Stimulated activated effector memory CD8-positive, alpha-beta T cell treated with anti-CD3 and anti-CD28 coated beads, Interleukin-12 subunit alpha, Interleukin-12 subunit beta, amount 100 ng/mL, for 72 hours (primary cell): ENCODE measurements at regions not wholly inside any gene's neighbourhood (a gene's known extent, or its start where the extent isn't known, plus 50 kb on each side); places are given as distances from the start of the nearest gene placed in this dataset.
"Not testable (repeated sequence)": the region's sequence is repeated elsewhere in the genome, so short reads cannot be mapped to it uniquely, and the experiment has no call there.

ENCODE experiments used
- ATAC-seq: fragments of 150-1000 bp; cut with Tn5 transposase; 2 replicates; pipeline ENCODE4 v1.10.0; 2021
- DNase-seq, 2 donors: peaks; one replicate each; pipeline ENCODE4 v3.0.0; 2021 to 2022; ENCODE audit warnings: low spot score in 2 of 2
- H3K27ac Mint-ChIP-seq: one replicate; pipeline ENCODE4 v1.8.0; 2022; ENCODE audit warnings: mild to moderate bottlenecking, mixed read lengths
- H3K36me3 Mint-ChIP-seq: one replicate; pipeline ENCODE4 v1.8.0; 2022; ENCODE audit warnings: mild to moderate bottlenecking, mixed read lengths
- H3K4me1 Mint-ChIP-seq: one replicate; pipeline ENCODE4 v1.8.0; 2022; ENCODE audit warnings: mixed read lengths
- H3K4me3 Mint-ChIP-seq: one replicate; pipeline ENCODE4 v1.8.0; 2022; ENCODE audit warnings: mild to moderate bottlenecking, mixed read lengths
- H3K9me3 Mint-ChIP-seq: one replicate; pipeline ENCODE4 v1.8.0; 2022; ENCODE audit warnings: mixed read lengths

- H3K27ac Mint-ChIP-seq = no peak overlapping the region
- DNase-seq (peak in 1 of 2 donors; percentile 59), ATAC-seq (peak; percentile 24)
- no peaks in the 10 kb centered on the region for H3K9me3 Mint-ChIP-seq
- peaks cover 15% of the 10 kb centered on the region for H3K4me1 Mint-ChIP-seq
- peaks cover 18% of the 10 kb centered on the region for H3K36me3 Mint-ChIP-seq
- H3K4me3 Mint-ChIP-seq = no peak overlapping the region
These were observed 96.2 kb upstream of the BTN3A2 start for GRCh38 chr6:26268659-26269402.

DNA sequence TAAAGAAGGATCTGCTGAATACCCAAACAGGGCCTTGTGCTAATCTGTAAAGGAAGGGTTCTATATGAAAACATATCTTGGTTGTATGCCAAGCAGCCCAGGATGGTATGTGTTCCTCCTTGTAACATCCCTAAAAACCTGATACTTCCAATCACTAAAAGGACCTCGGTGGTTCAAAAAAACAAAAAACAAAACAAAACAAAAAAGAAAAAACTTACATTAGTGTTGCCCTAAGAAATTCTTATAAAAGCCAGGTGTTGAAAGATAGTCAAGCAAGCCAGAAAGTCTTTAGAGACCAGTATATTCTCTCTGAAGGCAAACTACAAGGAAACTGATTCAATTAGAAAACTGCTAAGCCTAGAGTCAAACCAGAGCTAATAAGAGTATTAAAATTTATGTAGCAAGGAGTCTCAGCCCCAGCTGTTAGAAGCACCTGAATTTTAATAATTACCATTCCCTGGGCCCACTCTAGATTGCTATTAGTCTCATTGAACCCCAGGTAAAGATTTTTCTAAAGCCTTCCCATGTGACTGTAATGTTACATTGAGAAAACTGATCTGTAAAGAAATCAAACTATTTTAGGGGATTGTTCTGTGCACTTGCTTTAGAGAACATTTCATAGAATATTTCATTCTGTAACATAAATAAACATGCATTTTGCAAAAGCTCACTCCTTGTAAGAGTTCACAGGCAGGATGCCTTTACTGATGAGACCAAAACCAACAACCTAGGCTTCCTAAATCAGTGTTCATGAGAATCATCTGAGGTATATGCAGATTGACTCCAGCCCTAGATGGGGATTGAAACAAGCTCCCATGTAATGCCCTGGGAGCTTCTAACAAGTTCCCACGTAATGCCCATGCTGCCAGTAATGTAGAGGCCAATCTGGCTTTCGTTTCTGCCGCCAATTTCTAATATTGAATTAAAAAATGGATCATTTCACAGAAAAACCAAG, 95.2 kb upstream of the BTN3A2 start:
- H3K27ac Mint-ChIP-seq = no peak overlapping the region
- no peaks in the 10 kb centered on the region for H3K9me3 Mint-ChIP-seq
- DNase-seq (no peak), ATAC-seq (no peak)
- peaks cover 18% of the 10 kb centered on the region for H3K36me3 Mint-ChIP-seq
- H3K4me3 Mint-ChIP-seq = no peak overlapping the region
- peaks cover 15% of the 10 kb centered on the region for H3K4me1 Mint-ChIP-seq

- Mint-ChIP-seq H3K36me3 (peaks cover 18% of the 10 kb centered on the region), H3K9me3 (no peaks in the 10 kb centered on the region), H3K4me3 (no peak overlapping the region), H3K4me1 (peaks cover 15% of the 10 kb centered on the region), H3K27ac (no peak overlapping the region)
- DNase-seq = peak in 1 of 2 donors; percentile 63
- ATAC-seq = no peak
These were observed 94.5 kb upstream of the BTN3A2 start for GRCh38 chr6:26270486-26270861.

DNA sequence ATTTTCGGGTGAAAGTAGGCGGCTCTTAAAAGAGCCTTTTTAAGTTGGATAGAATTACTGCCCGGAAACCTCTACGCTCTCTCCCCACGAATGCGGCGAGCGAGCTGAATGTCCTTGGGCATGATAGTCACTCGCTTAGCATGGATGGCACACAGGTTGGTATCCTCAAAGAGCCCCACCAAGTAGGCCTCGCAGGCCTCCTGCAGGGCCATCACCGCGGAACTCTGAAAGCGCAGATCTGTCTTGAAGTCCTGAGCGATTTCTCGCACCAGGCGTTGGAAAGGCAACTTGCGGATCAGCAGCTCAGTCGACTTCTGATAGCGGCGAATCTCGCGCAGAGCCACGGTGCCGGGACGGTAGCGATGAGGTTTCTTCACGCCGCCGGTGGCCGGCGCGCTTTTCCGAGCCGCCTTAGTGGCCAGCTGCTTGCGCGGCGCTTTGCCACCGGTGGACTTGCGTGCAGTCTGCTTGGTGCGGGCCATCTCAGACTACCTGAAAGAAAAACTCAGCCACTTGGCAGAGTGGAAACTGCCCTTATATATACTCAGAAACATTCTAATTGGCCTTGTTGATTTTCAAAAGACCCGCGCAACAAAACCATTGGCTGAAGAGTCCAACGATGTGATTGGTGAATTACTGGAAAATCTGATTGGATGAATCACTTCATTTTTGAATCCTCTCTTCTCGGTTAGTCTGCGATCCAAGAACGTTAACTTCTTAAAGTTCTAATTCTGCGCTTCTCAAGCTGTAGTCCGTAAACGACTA, 93.9 kb upstream of the BTN3A2 start:
- Mint-ChIP-seq H3K27ac (no peak overlapping the region), H3K4me1 (peaks cover 15% of the 10 kb centered on the region), H3K9me3 (no peaks in the 10 kb centered on the region), H3K36me3 (peaks cover 18% of the 10 kb centered on the region), H3K4me3 (no peak overlapping the region)
- DNase-seq (peak; percentile 68 to 93), ATAC-seq (peak; percentile 58)

- Mint-ChIP-seq H3K9me3 (no peaks in the 10 kb centered on the region), H3K4me3 (no peak overlapping the region), H3K36me3 (peaks cover 18% of the 10 kb centered on the region), H3K27ac (no peak overlapping the region), H3K4me1 (peaks cover 15% of the 10 kb centered on the region)
- DNase-seq (no peak), ATAC-seq (no peak)
These were observed 93.4 kb upstream of the BTN3A2 start for GRCh38 chr6:26271668-26272024.

- ATAC-seq (no peak), DNase-seq (peak; percentile 41 to 86)
These were observed 92.8 kb upstream of the BTN3A2 start for GRCh38 chr6:26272171-26272637.

DNA sequence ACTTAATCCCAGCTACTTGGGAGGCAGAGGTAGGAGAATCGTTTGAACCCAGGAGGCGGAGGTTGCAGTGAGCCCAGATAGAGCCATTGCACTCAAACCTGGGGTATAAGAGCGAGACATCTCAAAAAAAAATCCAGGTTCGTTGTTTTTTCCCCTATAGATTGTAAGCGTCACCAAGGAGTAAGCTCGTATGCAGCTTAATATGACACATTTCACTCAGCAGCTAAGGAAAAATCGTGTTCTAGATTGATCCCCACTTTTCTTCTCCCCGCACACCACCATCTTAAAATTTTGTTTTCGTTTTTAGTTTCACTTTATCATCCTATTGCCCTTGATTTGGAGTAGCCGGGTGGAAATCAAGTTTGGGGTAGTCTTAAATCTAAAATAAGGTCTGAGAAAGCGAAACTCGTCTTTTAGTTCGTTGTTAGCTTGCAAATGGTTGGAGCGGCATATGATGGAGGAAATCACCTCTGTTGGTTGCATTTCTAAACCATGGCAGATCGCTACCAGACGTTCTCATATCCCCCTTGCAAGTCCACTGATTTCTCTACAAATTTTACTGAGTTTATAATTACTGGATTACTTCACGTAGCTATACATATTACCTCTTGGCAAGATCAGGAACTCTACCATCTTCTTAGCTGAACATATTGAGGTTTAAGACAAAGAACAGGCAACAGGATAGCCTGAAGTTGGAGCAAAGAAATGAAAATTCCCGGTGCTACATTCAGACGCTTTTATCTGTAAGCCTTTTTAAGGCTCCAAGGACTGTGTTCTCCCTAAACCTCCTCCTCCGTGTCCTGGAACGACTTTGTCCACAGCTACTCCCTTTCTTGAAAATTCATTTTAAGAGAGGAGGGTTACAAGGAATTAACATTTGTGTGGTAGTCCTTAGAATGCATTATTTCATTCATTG, 91.1 kb upstream of the BTN3A2 start:
- no peak overlapping the region for H3K4me3 Mint-ChIP-seq
- ATAC-seq = no peak
- peaks cover 18% of the 10 kb centered on the region for H3K36me3 Mint-ChIP-seq
- peaks cover 15% of the 10 kb centered on the region for H3K4me1 Mint-ChIP-seq
- no peak overlapping the region for H3K27ac Mint-ChIP-seq
- no peaks in the 10 kb centered on the region for H3K9me3 Mint-ChIP-seq
- DNase-seq = peak in 1 of 2 donors; percentile 58

More at GRCh38 chr6:26272171-26272637, 92.8 kb upstream of the BTN3A2 start:
- Mint-ChIP-seq H3K4me1 (peaks cover 15% of the 10 kb centered on the region), H3K4me3 (no peak overlapping the region), H3K36me3 (peaks cover 18% of the 10 kb centered on the region), H3K27ac (no peak overlapping the region), H3K9me3 (no peaks in the 10 kb centered on the region)

- H3K9me3 Mint-ChIP-seq = no peaks in the 10 kb centered on the region
- no peak overlapping the region for H3K4me3 Mint-ChIP-seq
- DNase-seq (no peak), ATAC-seq (no peak)
- peaks cover 11% of the 10 kb centered on the region for H3K36me3 Mint-ChIP-seq
- H3K27ac Mint-ChIP-seq = no peak overlapping the region
- H3K4me1 Mint-ChIP-seq = peaks cover 10% of the 10 kb centered on the region
These were observed 89.3 kb upstream of the BTN3A2 start for GRCh38 chr6:26275663-26276062.

DNA sequence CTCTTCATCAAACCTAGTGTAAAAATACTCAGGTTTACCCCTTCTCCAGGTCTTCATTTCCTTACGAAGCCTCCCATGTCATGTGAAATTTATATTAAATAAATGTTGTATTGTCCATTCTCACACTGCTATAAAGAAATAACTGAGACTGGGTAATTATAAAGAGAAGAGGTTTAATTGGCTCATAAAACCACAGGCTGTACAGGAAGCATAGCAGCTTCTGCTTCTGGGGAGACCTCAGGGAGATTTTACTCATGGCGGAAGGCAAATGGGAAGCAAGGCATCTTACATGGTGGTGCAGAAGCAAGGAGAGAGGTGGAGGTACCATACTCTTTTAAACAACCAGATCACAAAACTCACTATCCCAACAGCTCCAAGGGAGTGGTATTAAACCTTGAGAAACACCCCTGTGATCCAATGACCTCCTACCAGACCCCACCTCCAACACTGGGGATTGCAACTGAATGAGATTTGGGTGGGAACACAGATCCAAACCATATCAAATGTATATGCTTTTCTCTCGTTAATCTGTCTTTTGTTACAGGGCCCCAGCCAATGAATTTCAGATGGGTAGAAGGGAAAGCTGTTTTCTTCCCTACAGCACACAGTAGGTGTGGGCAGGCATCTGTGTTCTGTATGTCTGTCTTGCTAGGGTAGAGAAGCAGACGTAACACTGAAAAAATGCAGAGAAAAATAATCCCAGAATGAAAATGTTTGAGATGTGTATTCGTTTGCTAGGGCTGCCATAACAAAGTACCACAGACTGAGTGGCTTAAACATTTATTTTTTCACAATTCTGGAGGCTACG, 88.0 kb upstream of the BTN3A2 start:
- H3K4me1 Mint-ChIP-seq = no peaks in the 10 kb centered on the region
- H3K9me3 Mint-ChIP-seq = no peaks in the 10 kb centered on the region
- H3K27ac Mint-ChIP-seq = no peak overlapping the region
- DNase-seq (no peak), ATAC-seq (no peak)
- H3K4me3 Mint-ChIP-seq = no peak overlapping the region
- H3K36me3 Mint-ChIP-seq = no peaks in the 10 kb centered on the region

DNA sequence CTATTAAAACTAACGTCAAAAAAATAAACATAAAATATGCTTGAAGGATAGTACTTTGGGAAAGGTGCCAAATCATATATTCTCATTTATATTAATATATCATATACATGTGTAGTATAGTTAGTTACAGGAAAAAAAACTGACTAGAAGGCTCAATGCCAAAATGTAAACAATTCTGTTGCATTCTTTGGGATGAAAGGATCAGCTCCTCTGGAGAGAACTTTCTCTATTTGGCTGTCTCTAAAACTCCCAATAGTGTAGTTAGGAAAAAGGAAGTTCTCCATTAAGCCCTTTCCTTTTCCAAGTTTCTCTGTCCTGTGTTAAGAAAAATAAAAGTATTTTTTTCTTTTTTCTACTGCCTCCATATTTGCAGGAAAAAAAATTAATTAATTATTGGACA, 86.5 kb upstream of the BTN3A2 start:
- Mint-ChIP-seq H3K4me3 (no peak overlapping the region), H3K36me3 (peaks cover 3% of the 10 kb centered on the region), H3K4me1 (peaks cover 13% of the 10 kb centered on the region), H3K9me3 (no peaks in the 10 kb centered on the region), H3K27ac (no peak overlapping the region)
- ATAC-seq = no peak
- no peak for DNase-seq

DNA sequence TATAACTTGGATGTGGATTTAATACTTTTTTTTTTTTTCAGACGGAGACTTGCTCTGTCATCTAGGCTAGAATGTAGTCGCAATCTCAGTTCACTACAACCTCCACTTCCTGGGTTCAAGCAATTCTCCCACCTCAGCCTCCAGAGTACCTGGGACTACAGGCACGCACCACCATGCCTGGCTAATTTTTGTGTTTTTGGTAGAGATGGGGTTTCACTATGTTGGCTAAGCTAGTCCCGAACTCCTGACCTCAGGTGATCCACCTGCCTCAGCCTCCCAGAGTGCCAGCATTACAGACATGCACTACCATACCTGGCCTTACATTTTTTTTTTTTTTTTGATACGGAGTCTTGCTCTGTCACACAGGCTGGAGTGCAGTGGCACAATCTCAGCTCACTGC, 85.6 kb upstream of the BTN3A2 start:
- not testable (repeated sequence) for H3K36me3 Mint-ChIP-seq, DNase-seq, H3K4me3 Mint-ChIP-seq, H3K27ac Mint-ChIP-seq, H3K9me3 Mint-ChIP-seq, ATAC-seq
- H3K4me1 Mint-ChIP-seq = peaks cover 14% of the 10 kb centered on the region

DNA sequence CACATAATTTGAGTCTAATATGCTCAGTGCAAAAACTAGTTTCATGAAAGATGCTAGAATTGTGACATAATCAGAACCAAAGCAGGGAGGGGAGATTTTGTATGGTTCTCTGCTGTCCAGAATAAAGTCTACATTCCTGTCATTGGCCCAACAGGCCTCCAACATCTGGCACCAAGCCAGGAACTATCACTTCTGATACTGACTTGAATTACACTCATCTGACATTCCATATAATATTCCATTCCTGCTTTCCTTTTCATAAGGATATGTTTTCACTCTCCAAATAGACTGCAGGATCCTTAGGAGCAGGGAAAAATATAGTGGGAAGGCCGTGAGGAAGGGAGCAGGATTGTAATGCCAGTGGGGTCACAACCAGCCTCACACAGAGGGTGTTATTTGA, 84.6 kb upstream of the BTN3A2 start:
- no peak overlapping the region for H3K27ac Mint-ChIP-seq
- H3K9me3 Mint-ChIP-seq = no peaks in the 10 kb centered on the region
- ATAC-seq (no peak), DNase-seq (no peak)
- peaks cover 19% of the 10 kb centered on the region for H3K4me1 Mint-ChIP-seq
- H3K36me3 Mint-ChIP-seq = peaks cover 17% of the 10 kb centered on the region
- H3K4me3 Mint-ChIP-seq = no peak overlapping the region

DNA sequence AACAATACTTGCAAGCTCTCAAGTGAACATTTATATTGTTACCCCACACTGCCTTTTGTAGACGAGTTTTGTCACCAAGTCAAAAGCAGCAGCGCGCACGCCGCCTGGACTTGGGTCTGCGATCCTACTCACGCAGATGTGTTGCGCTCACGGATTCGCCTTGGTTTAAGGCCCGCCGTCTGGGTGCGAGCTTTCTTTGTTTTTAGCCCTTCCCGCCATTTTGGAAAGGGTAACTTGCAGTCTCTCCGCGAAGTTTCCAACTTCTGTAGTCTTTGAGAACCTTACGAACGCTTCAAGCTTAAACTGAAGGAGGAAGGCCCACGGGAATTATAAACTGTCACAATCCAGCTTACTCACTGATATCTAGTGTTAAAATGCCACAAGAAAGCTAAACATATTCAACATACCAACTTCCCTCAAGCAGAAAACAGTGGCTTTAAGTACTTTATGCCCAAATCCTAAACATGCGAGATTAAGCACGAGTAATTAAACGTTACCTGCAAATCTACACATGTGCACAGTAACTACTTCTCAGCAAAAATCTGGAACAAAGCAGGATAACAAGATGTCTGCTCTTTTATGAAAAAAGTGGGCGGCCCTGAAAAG, 80.4 kb upstream of the BTN3A2 start:
- Mint-ChIP-seq H3K9me3 (peaks cover 3% of the 10 kb centered on the region), H3K4me3 (peak overlapping the region; percentile 86), H3K27ac (peak overlapping the region; percentile 100), H3K4me1 (peaks cover 27% of the 10 kb centered on the region), H3K36me3 (peaks cover 39% of the 10 kb centered on the region)
- peak; percentile 23 to 77 for DNase-seq
- peak; percentile 1 for ATAC-seq
